Retina (tissue), 1 donor: ENCODE measurements at regions not wholly inside any gene's neighbourhood (a gene's known extent, or its start where the extent isn't known, plus 50 kb on each side); places are given as distances from the start of the nearest gene placed in this dataset.

Experiments
- DNase-seq: peaks from one replicate; pipeline ENCODE4 v3.0.0-alpha.2; 2016

- DNase-seq, result no peak
Observed at GRCh38 chr15:98146031-98146820, 185.7 kb downstream of the ARRDC4 start.

GRCh38 chr15:98147415-98147814 lies 186.9 kb downstream of the ARRDC4 start:
- no peak for DNase-seq

DNA sequence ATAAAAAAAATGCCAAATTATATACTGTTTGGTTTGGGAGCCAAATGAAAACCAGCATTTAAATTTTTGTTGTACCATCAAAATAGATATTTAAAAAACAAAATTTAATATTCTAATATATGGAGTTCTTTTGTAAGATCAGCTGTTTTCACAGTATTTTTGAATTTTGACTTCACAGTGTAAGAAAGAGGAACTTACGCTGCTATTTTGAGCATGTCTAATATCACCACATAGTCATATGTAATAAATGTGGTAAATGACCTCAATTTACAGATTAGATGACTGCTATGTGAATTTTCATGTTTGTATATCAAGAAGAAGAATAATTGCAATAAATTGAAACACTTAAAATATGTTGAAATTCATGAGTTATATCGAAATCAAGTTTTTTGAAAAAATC lies 189.6 kb downstream of the ARRDC4 start:
- no peak for DNase-seq

DNA sequence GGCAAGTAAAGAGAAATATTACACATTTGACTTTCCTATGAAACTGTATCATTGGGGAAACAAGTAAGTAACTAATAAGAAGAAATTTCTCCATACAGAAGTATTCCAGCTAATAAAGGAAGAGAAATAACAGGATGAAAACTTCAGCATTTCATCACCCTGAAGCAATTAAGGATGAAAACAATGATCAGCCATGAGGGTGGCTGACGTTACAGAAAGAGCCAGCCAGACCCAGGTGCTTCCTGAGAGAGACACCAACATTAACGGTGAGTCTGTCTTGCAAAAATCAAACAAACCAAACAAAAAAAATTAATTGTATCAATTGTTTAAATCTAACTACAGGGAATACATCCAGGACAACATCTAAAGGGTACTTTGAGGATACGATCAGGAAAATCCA lies 190.0 kb downstream of the ARRDC4 start:
- DNase-seq, result no peak

DNA sequence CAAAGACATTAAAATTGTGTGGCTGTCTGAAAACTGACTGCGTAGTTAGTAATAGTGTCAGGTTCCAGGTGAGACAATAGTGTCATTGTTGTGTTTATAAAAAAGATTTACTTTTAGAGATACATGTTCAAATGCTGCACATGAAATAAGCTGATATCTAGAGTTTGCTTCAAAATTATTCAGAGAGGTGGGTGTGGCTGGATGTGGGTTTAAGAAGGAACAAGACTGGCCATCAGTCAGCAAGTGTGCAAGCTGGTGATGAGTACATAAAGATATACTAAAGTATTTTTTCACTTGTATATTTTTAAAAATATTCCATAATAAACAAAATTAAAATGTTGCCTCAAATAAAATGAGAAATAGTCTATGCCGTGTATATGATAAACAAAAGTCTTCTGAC lies 190.6 kb downstream of the ARRDC4 start:
- no peak for DNase-seq

DNA sequence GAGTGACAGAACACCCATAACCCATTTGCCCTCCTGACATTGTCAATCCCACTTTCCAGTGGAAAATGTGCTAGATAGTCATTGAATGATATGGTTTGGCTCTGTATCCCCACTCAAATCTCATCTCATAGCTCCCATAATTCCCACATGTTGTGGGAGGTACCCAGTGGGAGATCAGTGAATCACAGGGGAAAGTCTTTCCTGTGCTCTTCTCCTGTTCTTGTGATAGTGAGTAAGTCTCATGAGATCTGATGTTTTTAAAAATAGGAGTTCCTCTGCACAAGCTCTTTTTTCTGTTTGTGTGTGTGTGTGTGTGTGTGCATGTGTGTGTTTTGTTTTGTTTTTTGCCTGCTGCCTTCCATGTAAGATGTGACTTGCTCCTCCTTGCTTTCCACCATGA lies 191.7 kb downstream of the ARRDC4 start:
- no peak for DNase-seq

DNA sequence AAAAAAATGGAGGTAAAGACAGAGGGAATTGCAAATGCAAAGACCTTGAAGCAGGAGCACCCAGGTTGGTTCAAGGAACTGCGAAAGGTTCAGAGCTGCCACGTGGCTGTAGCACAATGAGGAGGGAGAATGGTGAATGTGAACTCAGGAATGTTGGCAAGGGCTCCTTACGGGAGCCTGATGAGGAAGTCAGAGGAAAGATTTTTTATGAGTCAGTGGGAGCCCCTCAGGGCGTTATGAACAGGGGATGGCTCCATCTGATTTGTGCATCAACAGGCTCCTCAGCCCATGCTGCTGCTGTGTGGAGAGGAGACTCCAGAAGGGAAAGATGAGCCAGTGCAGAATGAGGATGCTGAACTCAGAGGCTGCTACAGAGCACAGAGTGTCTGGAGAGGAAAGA lies 194.4 kb downstream of the ARRDC4 start:
- no peak for DNase-seq

DNA sequence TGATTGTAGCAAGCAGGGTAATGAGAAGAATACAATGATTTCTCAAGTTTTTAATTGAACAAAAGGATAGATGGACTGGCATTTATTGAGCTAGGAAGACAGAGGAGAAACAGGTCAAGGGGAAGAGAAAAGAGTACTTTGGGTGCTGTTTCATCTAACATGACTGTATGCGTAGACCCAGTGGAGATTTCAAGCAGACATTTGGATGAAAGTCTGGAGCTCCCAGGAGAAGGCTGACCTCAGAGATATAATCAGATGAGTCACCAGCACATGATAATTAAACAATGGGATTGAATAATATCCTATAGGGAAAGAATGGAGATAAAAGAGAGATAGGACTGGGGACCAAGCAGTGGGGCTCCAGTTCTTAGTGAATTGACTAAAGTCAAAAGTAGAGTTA lies 194.9 kb downstream of the ARRDC4 start:
- no peak for DNase-seq

GRCh38 chr15:98160236-98160635 lies 199.7 kb downstream of the ARRDC4 start:
- DNase-seq, result peak; percentile 56

GRCh38 chr15:98163319-98164045 lies 203.0 kb downstream of the ARRDC4 start:
- no peak for DNase-seq

GRCh38 chr15:98164571-98164970 lies 204.1 kb downstream of the ARRDC4 start:
- no peak for DNase-seq

DNA sequence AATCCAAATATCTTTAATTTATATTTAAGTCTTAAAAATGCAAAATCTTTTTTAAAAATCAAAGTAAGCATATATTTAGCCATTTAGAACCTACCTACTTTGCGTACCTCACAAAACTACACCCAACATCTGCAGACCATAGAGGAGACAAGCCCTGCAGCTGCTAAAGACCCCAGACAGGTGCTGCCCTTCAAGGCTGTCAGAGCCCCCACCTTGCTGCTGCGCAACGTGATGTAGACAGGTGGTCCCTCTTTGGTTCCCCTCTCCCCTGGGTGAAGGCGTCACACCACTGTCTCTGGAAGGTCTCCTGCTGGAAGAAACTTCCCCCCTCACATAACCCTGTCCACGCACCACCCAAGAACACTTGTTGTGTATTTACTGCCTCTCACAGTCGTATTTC lies 204.5 kb downstream of the ARRDC4 start:
- DNase-seq, result no peak

GRCh38 chr15:98167722-98168268 lies 207.3 kb downstream of the ARRDC4 start:
- DNase-seq, result no peak

DNA sequence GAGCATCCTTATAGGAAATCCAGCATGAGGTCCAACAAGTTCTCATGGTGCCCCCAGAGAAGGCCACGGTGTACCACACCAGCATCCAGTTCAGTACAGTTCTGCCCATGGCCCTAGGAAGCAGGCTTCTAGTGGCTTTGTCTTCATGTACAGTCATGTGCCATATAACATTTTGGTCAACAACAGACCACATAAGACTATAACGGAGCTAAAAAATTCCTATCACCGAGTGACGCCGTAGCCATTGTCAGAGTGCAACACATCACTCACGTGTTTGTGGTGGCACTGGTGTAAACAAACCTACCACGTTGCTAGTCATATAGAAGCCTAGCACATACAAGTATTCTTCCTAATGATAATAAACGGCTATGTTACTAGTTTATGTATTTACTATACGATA lies 209.0 kb downstream of the ARRDC4 start:
- DNase-seq, result no peak

DNA sequence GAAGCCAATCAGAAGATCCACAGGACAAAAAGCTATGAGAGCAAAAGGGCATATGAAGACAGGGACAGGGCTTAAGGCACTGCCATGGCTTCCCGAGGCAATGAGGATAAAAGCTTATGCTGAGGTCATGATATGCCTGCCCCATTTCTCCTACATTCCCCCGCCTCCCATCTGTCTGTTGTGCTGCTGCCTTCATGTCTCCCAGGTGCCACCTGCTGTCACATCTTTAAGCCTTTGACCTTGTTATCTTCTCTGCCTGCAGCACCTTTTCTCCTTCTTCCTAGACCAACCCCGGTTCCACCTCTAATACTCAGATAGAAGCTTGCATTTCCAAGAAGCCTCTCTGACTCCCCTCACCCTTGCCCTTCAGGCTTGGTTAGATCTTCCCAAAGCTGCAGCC lies 213.8 kb downstream of the ARRDC4 start:
- DNase-seq, result no peak

DNA sequence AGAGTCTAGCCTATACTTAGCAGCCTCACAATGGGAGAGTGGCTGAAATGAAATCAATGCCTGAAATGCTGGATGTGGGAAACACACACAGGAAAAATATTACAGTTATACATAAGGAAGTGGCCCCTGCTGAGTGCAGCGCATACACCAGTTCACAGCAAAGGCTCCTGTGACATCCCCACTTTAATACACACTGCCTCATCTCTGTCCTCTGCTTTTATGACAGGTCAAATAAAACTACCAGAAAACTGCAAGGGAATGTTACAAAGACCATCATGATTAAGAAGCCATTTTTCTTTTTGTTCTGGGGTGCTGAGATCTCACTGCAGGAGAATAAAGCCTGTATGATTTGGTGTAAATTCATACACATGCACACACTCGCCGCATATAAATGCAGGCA lies 214.3 kb downstream of the ARRDC4 start:
- no peak for DNase-seq

GRCh38 chr15:98177966-98178592 lies 217.6 kb downstream of the ARRDC4 start:
- DNase-seq, result peak; percentile 78

DNA sequence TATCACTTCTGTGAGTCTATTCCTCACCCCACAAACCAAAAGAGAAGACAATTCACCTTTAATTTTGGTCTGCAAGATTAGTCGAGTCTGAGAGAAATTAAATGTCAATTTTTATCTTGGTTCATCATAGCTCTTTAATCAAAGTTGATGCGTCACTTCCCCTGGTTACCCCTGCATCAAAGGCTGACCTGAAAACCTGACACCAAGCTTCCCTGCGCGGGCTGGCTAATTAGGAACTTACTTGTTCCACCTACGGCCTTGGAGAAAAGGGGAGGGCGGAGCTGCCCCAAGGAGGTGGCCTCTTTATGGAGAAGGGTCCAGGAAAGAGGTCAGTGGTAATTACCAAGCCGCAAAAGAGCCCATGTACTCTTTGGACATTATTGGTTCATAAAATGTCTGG lies 218.4 kb downstream of the ARRDC4 start:
- DNase-seq, result no peak

DNA sequence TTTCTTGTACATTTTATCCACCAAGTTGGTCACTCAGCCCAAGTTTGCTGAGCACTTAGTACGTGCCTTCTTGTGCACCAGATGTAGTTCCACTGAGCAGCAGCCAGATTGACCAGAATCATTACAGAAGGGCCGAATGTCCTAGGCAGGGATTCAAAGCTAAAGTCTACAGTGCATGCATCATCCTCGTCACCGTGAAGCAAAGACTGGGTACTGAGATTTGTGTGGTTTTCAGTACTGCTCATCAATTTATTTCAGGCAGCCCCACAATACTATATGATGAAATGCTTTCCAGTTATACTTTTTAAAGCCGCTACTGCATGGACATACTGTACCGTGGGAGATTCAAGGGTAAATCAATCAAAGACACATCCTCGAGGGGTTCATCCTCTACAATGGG lies 227.0 kb downstream of the ARRDC4 start:
- no peak for DNase-seq

- DNase-seq, result no peak
Observed at GRCh38 chr15:98190914-98191313, 230.4 kb downstream of the ARRDC4 start.

DNA sequence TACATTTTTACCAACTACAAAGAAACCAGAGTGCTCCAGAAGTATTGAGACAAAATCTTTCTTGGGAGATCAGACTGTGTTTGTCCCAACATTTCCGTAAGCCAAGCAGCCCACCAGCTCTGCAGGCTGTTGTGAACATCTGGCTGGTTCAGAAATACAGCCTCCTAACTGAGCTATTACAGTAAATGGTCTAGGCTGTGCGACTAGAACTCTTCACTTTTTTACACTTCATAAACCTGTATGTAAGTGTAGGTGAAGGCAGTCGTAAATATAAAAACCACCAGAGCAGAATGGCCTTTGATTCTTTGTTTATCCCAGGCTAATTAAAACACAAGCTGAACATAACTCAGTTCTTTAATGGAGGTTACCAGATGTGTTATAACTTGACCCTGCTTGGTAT lies 235.3 kb downstream of the ARRDC4 start:
- no peak for DNase-seq

- no peak for DNase-seq
Observed at GRCh38 chr15:98196371-98196770, 235.9 kb downstream of the ARRDC4 start.

DNA sequence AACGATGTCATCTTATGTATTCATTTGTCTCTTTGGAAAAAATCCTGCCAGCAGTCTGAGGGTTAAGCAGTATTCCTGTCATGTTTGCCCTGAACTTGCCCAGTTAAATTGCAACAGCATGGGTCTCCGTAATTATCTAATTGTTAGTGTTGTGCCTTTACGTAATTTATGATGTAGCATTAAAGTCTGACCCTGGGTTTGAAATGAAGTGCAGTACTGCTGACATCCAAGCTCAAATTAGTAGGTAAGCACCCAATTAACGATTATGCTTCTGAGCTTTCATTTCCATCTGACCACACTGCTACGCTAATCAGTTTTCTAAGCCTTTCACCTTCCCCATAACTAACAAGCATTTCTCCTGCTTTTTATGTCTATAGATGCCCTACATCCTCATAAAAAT lies 241.8 kb downstream of the ARRDC4 start:
- DNase-seq, result no peak
